CD4-positive, alpha-beta T cell treated with Interleukin-6 for 4 hours (primary cell): ENCODE measurements at regions not wholly inside any gene's neighbourhood (a gene's known extent, or its start where the extent isn't known, plus 50 kb on each side); places are given as distances from the start of the nearest gene placed in this dataset.

Experiments used
- DNase-seq: peaks from one replicate; pipeline ENCODE4 v3.0.0-alpha.2; 2020; ENCODE audit warnings: mixed read lengths

GRCh38 chrX:129077424-129078170 is 445.7 kb downstream of the SMARCA1 start:
- DNase-seq: no peak

GRCh38 chrX:129071390-129071789 is 451.9 kb downstream of the SMARCA1 start:
- no peak for DNase-seq

DNA sequence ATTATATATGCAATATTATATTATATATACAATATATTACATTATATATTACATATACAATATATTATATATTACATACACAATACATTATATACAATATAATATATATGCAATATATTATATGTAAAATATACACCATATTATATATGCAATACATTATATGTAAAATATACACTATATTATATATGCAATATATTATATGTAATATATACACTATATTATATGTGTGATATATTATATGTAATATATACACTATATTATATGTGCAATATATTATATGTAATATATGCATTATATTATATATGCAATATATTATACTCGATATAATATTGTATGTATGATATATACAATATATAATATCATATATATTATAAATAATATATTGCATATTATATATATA is 457.4 kb downstream of the SMARCA1 start:
- no peak for DNase-seq

DNA sequence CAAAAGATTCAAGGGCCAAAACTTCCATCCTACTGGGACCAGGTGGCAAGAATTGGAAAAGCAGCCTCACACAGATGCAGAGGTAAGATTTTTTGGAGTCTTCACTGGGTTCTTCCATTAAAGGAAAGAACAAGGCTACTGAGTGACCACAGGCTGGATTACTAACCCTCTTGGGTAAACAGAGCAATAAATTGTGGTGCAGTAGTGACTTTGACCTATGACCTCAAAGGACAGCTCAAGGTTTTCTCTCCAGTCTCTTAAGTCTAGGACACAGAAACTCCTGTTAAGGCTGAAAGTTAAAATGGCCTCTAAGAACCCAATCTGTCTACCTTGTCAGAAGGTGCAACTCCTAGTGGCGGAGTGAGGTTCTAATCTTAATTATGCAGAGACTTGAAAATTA is 464.9 kb downstream of the SMARCA1 start:
- no peak for DNase-seq

DNA sequence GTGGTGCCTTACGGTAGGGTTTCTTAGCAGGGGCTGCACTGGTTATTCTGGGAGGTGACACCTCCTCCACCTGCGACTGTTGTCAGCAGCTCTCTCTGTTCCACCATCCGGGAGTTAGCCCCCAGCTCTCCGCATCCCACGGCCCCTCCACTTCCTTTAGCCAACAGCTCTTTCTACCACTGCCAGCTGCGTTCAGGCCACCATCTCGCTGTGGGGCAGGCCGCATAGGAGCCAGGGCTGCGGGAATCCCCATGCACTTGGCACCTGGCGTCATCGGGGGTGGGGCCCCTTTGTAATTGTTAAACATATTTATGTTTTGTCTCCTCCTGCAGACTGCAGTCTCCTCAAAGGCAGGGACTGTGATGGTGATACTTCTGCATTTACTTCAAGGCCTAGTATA is 480.2 kb downstream of the SMARCA1 start:
- no peak for DNase-seq

- DNase-seq: no peak
Observed at GRCh38 chrX:129041319-129041718, 482.0 kb downstream of the SMARCA1 start.

DNA sequence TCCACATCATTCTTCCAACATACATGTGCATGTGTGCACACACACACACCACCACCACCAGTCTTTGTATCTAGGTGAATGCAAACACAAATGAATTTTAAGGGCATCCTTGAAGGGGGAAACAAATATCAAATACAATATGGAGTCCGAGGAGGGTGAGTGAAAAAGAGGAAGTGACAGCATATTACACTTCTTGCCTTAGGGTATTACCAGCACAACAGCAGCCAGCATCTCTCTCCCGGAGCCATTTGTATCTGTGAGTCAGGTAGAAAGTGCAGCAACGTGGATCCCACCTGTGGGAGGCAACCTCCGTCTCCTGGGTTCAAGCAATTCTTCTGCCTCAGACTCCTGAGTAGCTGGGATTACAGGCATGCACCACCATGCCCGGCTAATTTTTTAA is 483.2 kb downstream of the SMARCA1 start:
- DNase-seq: no peak

DNA sequence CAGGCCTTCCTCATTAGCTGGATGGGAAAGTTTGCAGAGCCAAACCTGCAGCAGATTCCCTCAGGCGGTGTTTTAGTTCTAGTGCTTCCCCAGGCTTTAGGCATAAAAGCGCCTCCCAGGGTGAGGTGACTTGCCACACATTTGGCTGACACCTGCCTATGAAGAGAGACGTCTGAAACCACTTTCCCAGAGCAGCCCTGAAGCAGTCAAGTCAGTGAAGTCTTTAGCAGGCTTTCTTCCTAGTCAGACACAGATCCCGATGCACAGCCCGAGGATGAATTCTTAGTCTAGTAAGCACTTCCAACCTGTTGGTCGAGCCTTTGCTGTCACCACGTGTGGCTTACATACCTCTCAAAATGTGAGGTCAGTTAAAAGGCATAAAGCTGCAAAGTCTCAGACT is 484.1 kb downstream of the SMARCA1 start:
- no peak for DNase-seq

GRCh38 chrX:129037389-129037788 is 485.9 kb downstream of the SMARCA1 start:
- no peak for DNase-seq

GRCh38 chrX:129035180-129035579 is 488.1 kb downstream of the SMARCA1 start:
- DNase-seq: no peak

- DNase-seq: no peak
Observed at GRCh38 chrX:129034196-129034595, 489.1 kb downstream of the SMARCA1 start.

DNA sequence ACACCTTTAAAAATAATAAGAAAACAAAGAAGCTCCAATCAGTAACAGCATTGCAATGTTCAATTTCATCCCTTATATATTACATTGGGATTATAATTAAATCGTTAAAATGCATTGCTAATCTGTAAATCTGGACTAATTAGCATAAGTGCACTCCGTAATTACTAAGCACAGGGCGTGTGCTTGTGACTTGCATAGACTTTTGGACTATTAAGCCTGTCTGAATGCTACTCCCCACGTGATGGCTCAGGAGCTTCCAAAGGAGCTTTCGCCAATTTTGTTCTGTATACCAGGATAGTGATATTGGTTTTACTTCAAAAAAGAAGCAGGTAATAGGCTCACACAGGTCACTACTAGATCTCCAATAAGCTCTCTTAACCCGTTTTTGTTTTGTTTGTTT is 497.1 kb downstream of the SMARCA1 start:
- DNase-seq: no peak

GRCh38 chrX:129025376-129025775 is 497.9 kb downstream of the SMARCA1 start:
- DNase-seq: no peak

- DNase-seq: no peak
Observed at GRCh38 chrX:129019412-129019811, 503.9 kb downstream of the SMARCA1 start.

DNA sequence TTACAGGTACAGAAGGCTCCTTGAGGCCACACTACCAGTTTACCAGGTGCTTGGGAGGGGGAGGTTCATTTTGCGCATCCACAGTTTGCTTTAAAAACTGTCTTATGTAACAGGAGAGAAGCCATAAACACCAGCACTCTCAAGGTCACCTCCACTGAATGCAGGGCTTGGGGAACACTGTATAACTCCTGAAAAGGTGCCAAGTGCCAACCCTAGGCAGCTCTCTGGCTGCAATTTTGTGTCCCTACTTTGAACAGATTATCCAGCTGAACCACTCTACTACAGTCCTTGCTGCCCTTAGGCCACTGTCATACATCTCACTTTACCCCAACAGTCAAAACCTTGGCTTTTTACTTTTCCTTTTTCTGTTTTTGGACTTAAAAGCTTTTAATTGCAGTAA is 507.9 kb downstream of the SMARCA1 start:
- DNase-seq: no peak

GRCh38 chrX:129013574-129013973 is 509.7 kb downstream of the SMARCA1 start:
- no peak for DNase-seq

GRCh38 chrX:129007631-129008030 is 515.7 kb downstream of the SMARCA1 start:
- no peak for DNase-seq

DNA sequence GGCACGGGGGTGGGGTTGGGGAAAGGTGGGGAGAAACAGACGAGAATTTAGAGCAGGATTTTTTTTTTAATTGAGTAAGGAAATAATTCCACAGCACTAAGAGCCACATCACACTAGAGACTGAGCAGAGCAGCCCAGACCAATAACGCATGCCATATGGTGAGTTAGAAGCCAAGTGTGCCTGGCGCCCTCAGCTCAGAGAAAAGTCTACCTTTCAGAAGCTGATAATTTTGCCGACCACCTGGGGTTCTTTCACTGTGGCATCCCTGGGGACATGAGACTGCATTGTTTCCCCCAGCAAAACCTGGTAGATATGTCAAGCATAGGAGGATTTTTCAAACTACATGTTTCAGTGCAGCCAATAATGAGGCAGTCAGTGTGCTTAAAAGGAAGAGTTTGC is 516.8 kb downstream of the SMARCA1 start:
- DNase-seq: no peak

DNA sequence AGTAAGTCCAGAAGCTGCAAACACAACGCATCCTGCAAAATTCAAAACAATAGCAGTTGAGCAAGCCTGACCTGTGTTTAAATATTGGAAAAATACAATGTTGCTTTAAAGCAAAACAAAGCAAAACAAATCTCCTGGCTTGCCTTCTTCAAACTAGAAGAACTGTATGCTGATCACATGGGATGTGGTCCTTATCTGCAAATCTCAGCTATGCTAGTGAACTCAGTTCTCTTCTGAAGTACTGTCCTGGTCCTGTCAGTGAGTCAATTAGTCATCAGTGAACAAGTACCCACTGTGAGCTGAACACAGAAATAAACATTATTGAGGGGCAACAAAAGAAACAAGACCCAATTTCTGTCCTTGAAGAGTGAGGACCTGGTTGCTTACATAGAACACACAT is 522.5 kb downstream of the SMARCA1 start:
- no peak for DNase-seq

- no peak for DNase-seq
Observed at GRCh38 chrX:129000018-129000417, 523.3 kb downstream of the SMARCA1 start.

DNA sequence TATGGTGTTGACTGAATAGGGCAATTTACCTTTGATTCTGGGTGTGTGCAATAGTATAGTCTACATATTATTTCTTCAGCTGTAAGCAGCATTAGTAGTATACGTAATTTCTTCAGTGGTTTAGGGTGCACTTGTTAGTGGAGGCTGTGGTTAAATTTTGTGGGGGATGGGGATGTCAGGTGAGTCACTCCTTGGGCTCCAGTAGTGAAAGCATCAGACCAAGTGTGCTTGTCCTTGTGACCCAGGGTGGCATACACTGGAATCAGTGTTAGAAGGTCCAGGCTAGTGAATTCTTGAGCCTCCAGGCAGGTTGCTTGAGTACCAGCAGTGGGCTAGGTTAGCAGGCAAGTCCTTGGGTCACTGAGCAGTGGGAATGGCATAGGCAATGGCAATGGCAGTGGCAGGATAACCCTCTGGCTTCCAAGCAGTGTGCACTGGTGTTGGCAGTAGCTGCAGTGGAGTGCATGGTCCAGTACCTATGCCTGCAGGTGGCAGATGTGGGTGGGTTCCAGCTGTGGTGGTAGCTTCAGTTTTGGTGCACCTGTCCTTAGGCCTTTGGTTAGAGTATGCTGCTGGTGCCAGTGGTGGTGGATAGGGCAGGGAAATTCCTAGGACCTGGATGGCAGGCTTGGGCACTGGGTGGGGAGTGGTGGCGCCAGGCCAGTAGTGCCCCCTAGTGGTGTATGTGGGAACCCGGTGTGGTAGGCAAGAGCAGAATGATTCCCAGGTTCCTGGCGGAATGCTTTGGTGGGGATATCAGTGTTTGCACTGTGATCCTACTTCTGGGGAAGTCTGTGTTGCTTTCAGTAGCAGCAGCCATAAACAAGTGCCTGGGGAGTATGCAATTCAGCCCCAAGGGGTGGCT is 531.0 kb downstream of the SMARCA1 start:
- no peak for DNase-seq

DNA sequence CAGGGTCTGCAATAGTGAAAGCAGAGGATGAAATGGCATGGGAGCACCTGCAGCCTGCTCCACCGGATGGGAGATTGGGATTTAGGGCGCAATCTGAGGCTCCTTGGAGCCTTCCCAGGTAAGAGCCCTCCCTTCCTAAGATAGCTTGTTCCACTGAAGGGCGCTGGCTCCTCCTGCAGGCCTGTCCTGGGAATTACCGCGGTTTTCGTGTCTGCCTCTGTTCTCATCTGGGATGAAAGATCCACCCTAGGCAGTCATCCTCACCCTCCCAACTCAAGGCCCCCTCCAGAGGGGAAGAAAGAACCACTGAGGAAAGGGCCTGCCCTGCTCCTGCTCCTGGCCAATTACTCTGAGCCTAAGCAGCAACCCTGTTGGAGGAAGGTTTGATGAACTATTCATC is 547.5 kb downstream of the SMARCA1 start:
- no peak for DNase-seq

GRCh38 chrX:128973033-128973432 is 550.3 kb downstream of the SMARCA1 start:
- no peak for DNase-seq

DNA sequence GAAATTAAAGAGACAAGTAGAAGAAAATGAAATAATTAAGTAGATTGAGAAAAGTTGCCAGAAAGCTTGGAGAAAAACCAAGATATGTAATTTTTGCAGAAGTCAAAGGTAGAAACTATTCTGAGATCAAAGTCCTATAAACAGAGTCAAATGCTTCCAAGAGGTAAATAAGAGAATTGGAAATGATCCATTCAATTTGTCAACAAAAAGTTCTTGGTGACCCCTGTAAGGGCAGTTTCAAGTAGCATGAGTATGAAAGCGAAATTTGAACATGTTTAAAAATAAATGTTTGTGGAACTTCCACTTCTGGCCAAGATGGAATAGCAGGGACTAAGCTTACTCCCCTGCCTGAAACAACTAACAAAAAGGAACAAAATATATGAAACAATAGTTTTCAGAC is 562.0 kb downstream of the SMARCA1 start:
- no peak for DNase-seq
